ENCODE measurements at regions not wholly inside any gene's neighbourhood (a gene's known extent, or its start where the extent isn't known, plus 50 kb on each side); places are given as distances from the start of the nearest gene placed in this dataset.

DNA sequence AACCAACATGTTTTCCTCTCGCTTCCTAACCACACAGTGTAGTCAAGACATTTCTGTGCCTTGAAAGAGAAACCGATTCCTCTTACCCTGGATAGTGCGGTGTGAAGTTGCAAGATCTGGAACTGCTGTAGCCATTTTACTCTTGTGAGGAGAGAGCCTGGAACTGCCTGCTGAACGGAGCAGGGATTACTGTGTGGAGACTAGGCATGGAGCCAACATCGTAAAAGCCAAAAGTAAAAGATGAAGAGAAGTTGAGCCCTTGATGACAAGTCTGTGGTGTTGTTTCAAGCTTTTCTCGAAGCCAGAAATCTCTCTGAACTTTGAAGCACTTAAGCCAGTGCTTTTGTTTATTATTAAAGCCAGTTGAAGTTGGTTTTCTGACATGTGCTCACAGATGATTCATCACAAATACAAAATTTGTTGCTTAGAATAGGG, 110.1 kb upstream of the GRIN3A start:
- TF ChIP-seq, protein P1, sequence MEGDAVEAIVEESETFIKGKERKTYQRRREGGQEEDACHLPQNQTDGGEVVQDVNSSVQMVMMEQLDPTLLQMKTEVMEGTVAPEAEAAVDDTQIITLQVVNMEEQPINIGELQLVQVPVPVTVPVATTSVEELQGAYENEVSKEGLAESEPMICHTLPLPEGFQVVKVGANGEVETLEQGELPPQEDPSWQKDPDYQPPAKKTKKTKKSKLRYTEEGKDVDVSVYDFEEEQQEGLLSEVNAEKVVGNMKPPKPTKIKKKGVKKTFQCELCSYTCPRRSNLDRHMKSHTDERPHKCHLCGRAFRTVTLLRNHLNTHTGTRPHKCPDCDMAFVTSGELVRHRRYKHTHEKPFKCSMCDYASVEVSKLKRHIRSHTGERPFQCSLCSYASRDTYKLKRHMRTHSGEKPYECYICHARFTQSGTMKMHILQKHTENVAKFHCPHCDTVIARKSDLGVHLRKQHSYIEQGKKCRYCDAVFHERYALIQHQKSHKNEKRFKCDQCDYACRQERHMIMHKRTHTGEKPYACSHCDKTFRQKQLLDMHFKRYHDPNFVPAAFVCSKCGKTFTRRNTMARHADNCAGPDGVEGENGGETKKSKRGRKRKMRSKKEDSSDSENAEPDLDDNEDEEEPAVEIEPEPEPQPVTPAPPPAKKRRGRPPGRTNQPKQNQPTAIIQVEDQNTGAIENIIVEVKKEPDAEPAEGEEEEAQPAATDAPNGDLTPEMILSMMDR (IDR thresholded peaks at IDR 0.05) = no peak
- TF ChIP-seq POLR2A (IDR thresholded peaks at IDR 0.05) = no peak
